ENCODE measurements at regions not wholly inside any gene's neighbourhood (a gene's known extent, or its start where the extent isn't known, plus 50 kb on each side); places are given as distances from the start of the nearest gene placed in this dataset.

DNA sequence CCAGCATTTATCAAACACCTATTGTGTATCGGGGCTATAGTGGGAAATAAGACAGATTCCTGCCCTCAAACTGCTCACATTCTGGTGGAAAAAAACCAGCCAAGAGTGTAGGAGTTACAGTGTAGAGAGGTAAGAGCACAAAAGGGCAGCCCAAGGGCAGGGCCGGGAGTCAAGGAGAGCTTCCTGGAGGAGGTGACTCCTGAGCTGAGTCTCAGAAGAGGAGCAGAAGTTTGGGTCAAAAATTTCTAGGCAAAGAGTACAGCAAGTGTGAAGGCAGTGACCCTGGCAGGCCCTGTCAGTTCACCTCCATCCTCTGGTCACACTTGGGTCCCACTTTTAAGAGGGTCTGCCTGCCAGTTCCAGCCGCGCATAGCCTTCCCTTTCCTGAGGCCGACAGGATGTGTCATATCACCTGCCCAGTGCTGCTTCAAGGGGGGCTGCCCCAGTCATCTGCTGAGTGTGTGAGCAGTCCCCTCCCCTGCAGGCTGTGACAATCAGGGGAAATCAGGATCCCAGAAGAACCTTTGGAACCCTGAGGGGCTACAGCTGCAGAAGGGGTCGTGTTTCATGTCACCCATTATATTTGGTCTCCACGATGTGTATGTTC, 118.4 kb downstream of the GLI2 start:
- DNase-seq = no peak

DNA sequence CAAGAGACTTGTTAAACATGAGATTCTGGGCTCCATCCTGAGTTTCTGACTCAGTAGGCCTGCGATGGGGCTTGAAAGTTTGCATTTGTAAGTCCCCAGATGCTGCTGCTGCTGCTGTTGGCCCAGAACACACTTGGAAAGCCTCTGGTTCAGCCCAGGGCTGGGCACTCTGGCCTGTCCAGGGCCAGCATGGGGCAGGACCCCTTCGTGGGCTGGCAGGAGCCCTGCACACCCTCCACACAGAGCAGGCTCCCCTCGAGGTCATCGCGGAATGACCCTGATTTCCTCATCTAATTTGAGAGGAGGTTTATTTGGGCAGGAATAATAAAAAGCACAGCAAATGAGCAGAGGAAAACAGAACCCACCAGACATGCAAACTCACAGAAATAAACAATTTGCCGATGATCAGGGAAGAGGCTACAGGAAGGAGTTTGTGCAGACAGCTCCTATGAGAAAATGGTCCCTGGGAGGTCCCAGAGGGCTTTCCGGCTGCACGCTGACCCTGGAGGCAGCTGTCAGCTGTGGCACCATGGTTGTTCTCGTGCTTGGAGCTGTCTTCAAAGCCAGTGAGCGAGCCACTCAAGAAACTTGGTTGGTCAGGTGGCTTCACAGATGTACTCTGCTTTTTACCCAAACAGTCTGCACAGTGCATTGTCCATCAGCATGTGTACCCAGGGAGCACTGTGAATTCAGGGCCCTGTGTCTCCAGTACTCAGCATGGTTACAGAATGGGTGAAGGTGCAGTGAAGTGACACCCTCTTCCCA, 119.3 kb downstream of the GLI2 start:
- DNase-seq = no peak

DNA sequence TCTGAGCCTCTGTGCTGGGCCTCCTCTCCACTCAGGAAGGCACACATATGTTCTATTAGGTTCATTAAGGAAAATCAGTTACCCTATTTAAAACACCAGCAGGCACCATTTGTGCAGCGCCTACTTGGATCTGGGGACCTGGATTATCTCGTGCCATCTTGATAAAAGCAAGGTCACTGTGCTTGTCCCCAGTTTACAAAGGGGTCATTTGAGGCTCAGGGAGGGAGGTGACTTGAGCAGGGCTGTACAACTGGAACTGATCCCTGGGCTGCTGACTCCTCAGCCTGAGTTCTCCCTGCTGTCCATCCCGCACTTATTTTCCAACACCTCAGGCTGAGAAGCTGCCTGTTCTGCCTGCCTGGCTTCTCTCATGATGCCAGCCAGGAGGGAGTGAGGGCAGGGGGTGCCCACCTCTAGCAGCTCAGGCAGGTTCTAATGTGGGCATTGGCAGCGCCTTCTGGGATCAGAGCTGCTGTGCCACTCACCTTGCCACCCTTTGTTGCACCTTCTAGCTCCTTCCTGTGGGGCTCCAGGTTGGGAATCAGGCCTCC, 120.3 kb downstream of the GLI2 start:
- no peak for DNase-seq

DNA sequence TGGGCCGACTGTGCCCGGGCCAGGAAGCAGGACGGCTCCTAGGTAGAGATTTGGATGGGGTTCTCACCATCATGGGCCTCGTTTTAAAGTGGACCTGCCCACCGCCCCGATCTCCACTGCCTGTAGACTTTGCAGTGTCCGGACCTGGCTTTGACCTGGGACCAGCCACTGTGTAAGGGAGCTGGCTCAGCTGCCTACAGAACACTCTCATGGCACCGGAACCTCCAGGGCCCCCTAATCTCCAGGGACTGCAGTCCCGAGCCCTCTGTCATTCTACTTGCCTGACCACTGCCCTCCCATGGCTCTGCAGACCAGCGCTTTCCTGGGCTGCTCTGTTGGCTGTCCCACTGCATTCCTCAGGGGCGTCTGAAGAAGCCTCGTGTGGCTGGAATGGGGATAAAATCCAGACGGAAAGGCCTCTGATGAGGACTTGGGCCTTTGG, 120.8 kb downstream of the GLI2 start:
- DNase-seq = no peak

DNA sequence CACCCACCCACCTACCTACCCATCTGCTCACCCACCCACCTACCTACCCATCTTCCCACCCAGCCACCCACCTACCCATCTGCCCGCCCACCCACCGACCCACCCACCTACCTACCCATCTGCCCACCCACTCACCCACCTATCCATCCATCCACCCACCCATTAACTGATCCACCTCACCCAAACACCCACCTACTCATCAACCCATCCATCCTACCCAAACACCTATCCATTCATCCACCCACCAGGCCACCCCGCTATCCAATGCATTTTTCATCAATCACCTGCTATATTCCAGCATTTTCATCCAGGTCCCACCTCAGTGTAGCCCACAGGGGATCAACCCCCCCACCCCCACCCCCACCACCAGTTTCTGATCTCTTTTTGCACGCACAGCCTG, 121.8 kb downstream of the GLI2 start:
- no peak for DNase-seq

DNA sequence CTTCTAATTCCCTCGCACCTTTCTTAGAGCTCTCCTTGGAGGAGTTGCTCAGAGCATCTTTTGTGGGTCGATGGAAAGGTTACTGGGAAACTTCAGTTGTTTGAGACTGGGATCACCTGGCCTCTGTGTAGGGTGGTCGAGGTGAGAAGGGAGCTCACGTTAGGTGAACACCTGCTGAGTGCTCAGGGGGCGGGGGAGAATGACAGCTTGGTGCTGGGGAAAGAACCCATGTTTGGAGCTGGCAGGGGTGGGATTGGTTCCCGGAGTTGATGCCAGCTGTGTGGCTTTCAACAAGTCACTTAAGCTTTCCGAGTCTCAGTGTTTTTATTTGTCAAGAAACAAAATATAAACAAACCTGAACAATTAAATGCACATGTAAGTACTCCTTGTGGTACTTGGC, 122.3 kb downstream of the GLI2 start:
- no peak for DNase-seq

DNA sequence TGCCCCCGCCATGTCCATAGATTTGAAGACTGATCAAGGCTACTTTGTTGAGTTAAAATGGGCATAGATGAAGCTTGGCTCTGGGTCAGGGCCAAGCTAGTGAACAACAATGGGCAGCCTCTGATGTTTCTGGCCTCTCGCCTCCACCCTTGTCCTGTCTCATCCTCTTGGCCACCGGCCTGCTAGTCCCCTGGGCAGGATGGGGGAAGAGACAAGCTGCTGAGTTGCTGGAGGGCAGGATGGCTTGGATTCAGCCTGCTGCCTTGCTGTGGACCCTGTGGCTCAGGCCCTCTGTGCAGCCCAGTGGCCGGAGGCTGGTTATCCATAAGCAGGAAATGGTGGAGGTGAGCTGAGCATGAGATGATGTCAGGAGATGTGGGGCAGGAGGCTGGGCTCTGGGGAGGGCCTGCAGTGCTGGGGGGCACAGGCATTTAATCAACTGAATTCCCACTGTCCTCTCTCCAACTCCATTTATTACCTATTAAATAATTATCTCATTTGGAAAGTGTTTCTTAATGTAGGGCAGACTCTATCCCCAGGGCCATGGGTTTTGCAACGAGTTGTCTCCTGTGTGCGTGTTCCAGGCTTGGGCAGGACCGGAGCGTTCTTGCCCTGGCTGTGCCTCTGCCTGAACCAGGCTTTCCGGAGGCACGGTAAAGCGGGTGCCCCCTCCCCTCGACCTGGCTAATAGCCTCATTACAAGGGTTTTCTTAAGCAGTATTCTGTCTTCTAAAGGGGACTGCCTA, 122.9 kb downstream of the GLI2 start:
- DNase-seq = no peak

DNA sequence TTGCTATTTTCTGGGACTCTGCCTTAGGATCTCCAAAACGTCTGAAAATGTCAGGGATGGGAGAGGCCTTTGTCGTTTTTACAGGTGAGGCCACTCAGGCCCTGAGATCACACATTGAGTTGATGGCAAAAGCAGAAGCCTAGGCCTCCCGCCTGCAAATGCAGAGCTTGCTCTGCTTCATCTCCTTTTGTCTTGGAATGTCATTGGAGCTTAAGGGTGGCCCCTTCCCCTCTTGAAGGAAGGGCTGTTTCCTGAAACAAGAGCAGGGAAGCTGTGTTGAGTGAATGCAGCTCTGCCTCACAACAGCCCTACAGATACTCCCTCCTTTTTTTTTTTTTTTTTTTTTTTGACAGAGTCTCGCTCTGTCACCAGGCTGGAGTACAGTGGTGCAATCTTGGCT, 123.5 kb downstream of the GLI2 start:
- DNase-seq = no peak

DNA sequence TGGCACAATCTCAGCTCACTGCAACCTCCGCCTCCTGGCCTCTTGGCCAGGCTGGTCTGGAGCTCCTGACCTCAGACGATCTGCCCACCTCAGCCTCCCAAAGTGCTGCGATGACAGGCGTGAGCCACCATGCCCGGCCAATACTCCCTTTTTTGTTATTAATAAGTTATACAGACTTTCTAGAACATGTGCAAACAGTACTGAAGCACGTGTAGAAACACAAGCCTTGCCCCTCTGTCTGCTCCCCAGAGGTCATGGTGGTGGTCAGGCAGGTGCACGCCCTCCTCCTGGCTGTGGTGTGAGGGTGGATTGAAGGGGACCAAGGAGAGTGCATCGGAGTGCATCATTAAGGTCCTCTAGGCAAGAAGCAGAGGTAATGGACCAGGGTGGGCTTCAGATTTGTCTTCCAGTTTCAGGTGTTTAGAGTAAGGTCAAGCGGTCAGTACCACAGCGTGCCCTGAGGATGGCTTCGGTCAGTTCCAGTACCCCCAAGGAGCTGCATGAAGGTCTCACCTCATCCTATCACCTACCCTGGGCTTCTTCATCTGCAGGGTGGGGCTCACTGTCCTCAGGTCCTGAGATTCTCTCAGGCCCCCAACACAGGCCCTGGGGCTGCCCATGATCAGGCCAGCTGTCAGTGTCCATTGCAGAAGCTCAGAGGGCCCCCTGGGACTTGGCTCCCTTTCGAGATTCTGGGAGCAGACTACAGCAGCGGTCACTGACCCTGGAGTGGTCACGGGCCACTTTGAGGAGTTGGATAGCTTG, 124.3 kb downstream of the GLI2 start:
- no peak for DNase-seq

DNA sequence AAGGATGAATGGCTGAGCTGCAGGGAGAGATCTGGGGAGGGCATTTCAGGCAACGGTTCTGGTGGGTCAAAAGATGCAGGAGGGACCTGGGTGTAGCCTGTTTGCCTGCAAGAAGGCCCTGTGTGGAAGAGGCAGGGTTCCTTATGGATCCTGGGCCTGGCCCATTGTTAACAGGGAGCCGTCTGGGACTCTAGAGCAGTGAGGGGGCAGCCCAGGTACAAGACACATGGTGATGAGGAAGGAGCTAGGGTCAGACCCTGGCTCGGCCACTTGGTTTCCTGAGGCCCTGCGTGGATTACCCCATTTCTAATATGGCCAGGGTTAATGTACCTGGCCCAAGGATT, 124.9 kb downstream of the GLI2 start:
- DNase-seq = no peak

DNA sequence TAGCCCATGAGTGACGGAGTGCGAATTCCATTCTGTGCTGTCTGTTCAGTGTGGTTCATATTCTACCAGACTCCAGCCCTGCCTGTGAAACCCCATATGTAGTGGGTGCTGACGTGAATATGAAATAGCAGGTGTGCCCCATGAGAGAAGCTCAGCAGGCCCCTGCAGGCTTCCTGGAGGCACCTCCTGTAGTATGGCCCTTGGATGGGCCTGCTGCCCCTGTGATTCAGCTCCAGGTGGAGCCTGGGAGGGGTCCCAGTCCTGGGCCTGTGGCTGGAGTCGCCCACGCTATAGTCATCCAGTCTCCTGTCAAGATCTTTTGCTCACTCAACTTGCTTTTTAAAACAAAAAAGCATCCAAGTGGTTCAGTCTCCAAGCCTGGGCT, 125.5 kb downstream of the GLI2 start:
- no peak for DNase-seq

DNA sequence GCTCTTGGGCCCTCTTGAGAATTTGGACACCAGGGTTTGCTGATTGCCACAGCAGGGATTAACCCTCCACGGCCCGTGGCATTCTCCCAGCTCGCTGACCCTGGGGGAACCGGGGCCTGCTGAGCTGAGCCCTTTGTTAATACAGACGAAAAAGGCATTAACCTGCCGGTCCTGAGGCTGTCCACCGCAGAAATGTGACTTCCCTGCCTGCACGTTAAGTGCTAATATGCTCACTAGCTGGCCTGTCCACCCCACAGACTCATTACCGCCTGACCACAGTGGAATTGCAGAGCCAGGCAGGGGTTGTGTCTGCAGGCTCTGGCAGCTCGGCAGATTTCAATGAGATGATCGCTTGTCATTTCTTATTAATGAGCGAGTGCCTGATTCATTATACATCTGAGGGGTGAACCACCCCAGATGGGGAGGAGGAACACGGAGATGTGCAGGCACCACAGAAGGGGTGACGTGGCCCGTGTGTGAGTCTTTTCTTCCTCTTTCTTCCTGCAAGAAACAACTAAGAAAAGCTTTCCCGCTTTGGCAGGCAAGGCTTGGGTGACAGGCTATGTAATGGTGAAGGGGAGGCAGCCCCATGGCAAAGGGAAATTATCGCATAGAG, 126.0 kb downstream of the GLI2 start:
- no peak for DNase-seq

DNA sequence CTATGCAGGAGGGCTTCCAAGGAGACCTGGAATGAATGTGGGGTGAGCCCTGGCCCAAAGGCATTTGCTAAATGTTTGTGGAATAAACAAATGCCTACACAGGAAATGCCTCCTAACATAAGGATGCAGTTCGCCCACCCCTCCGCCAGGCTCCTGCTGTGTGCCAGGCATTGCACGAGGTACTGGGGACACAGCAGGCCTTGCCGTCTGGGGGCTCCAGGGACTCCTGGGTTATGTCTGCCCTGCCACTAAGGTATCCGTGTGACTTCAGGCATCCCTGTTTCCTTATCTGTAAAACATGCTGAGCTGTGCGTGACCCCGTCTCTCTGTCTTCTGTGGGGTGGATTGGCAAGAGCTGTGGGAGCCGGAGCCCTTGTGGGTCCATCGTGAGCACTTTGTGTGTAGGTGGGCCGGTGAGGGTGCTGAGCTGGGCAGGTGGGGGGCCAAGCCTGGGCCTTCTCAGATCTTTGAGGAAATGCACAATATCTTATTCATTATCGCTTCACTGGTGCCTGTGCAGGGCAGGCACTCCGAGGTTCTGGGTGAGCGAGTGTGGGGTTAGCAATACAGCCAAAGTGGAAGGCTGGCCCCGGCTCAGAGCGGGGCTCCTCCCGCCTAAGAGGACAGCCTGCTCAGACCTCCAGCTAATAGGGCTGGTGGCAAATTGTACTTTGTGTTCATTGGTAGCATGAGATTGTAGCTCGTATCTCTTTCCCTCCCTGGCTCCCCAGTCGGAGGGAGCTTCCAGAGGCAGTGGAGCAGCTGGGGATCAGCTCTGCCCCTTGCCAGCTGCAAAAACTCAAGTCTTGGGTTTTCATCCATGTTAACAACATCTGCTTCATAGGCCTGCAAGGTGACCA, 126.8 kb downstream of the GLI2 start:
- DNase-seq = no peak

DNA sequence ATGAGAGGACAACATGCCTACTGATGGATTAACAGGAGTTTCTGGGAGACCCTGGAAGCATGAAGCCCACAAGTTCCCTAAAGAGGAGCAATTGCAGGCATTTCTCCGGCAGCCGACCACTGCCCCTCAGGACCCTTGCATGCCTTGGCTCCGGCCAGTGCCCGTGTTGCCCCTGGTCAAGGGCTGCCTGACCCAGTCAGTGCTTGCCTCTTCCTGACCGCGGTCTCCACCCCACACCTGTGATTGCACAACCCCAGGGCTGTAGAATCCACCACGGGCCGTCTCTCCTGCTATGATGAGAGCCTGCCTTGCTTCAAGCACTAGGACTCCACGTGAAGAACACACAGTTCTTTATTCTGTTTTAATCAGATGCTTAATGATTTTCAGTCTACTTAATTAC, 127.5 kb downstream of the GLI2 start:
- DNase-seq = no peak

DNA sequence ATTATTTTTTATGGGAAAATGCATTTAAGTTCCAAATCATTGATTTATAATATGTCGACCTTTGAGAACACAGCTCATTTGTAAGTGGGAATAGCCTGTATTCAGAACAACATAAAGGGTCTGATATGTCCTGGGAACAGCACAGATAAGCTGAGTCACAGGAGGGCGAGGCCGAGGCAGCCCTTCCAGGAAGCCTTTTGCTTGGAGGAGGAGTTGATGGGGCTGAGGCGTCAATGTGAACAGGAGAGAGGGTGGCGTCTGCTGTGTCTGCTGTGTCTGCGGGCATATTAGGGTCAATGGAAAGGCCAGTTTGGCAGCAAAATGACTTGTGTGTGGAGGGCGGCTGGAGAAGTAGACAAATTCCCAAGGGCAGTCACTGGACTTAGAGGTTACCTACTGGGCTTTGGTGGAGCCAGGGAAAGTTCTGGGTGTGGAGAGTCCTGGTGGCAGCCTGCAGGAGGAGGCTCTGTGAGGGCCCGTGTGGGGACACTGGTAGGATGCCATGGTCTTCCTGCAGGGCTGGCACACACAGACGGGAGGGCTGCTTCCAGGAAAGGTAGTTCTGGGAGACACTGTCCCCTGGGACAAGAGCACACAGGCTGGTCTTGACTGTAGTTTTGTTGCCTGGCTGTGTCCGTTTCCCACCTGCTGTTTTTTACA, 128.1 kb downstream of the GLI2 start:
- no peak for DNase-seq

DNA sequence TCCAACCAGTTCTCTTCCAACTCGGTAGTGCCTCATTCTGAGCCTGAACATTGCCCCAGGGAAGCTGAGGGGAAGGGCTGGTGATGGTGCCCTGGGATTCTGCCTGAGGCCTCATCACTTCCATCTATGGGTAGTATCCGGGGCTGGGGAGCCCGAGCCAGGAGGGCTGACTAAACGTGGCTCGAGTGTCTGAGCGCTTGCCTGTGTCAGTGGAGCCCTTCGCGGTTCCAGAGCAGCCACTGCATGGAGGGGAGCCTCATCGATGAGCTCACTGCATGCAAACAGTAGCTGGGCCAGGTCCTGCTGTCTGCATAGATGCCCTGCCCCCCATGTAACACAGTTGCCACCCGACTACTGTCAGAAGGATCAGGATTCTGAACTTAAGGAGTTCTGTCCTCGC, 129.3 kb downstream of the GLI2 start:
- DNase-seq = no peak

DNA sequence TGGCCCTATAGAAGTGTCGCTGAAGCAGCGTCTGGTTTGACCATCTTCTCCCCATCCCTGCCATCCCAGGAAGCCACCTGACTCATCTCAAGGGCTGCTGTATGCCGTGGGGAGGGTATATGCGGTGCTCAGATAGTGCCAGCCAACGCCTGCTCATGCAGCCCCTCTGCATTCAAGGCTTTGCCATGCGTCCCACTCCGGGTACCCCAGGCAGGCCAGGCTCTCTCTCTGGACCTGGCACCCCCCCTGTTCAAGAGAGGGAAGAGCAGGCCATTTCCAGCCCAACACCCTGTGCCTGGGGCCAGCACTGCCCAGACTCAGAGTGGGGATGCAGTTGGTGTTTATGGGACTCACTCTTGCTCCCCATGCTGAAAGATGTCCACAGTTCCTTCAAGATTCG, 130.0 kb downstream of the GLI2 start:
- DNase-seq = no peak

DNA sequence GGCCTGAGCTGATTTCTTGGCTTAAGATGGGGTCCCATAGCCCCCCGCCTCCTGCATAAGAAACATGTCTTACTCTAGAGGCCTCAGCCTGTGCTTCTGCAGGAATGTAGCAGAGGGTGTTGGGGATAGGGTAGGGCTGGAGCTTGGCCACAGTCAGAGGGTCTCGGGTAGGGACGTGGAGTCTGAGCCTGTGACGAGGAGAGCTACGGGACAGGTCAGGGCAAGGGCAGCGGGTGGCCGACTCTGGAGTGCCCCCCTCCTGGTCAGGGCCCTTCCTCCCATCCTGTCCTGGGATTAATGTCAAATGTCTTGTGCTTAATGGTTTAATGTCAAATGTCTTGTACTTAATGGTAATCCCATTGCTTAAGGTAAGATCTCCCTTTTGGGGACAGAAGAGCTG, 130.4 kb downstream of the GLI2 start:
- DNase-seq = no peak

DNA sequence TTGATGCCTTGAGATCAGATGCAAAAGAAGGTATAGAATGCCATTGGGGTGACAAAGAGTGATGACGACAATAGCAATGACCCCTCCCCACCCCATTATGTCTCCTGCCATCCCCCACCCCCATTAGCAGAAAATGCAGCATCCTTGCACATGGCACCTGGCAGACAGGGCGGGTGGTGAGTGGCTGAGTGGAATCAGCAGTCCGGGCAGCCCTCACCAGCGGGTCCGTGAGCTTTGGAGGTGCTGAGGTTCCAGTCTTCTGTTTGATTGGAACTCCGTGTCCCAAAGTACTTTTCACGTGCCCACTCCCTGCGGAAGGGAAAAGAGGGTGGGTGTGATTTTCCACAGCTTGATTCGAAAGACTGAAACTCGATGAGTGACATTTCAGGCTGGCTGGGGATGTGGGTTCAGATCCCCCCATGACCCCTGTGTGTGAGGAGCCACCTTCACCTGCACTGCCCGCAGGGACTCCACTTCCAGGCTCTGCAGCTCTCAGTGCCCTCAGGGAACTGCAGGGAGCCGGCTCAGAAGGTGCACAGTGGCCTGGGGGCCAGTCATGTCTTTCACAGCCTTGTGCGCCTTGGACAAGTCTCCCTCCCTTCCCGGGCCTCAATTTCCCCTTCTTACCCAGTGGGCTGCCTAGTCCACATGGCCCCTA, 130.9 kb downstream of the GLI2 start:
- DNase-seq = no peak
